GM11168 (cell line): ENCODE measurements at regions not wholly inside any gene's neighbourhood (a gene's known extent, or its start where the extent isn't known, plus 50 kb on each side); places are given as distances from the start of the nearest gene placed in this dataset.
"Not testable (repeated sequence)": the region's sequence is repeated elsewhere in the genome, so short reads cannot be mapped to it uniquely, and the experiment has no call there.

ENCODE experiments used
- in situ Hi-C: fragments of 300-500 bp; cut with MboI; formaldehyde crosslinking; loops from one replicate; pipeline ENCODE4 v1.12.0; 2022; ENCODE audit warnings: low sequenced_read_pairs; ENCODE audit not compliant: unreplicated experiment

- in situ Hi-C loops: no loop called here
These were observed 254.8 kb upstream of the CTBP2 start for GRCh38 chr10:125415006-125415633.

GRCh38 chr10:125411724-125412123 lies 251.4 kb upstream of the CTBP2 start:
- in situ Hi-C loops: no loop called here

GRCh38 chr10:125409756-125410155 lies 249.4 kb upstream of the CTBP2 start:
- in situ Hi-C loops: no loop called here

- in situ Hi-C loops: no loop called here
These were observed 247.2 kb upstream of the CTBP2 start for GRCh38 chr10:125407557-125407956.

- in situ Hi-C loops: no loop called here
These were observed 246.7 kb upstream of the CTBP2 start for GRCh38 chr10:125407000-125407502.

GRCh38 chr10:125404902-125405301 lies 244.5 kb upstream of the CTBP2 start:
- in situ Hi-C loops: not testable (repeated sequence)

- in situ Hi-C loops: no loop called here
These were observed 241.1 kb upstream of the CTBP2 start for GRCh38 chr10:125401462-125401861.

GRCh38 chr10:125399289-125399688 lies 238.9 kb upstream of the CTBP2 start:
- in situ Hi-C loops: no loop called here

- in situ Hi-C loops: no loop called here
These were observed 237.9 kb upstream of the CTBP2 start for GRCh38 chr10:125398270-125398669.

GRCh38 chr10:125397608-125398007 lies 237.2 kb upstream of the CTBP2 start:
- in situ Hi-C loops: no loop called here

GRCh38 chr10:125396676-125397075 lies 236.3 kb upstream of the CTBP2 start:
- in situ Hi-C loops: no loop called here

GRCh38 chr10:125392609-125393008 lies 232.2 kb upstream of the CTBP2 start:
- in situ Hi-C loops: no loop called here

- in situ Hi-C loops: no loop called here
These were observed 231.8 kb upstream of the CTBP2 start for GRCh38 chr10:125392154-125392553.

GRCh38 chr10:125389648-125390047 lies 229.3 kb upstream of the CTBP2 start:
- in situ Hi-C loops: no loop called here

- in situ Hi-C loops: no loop called here
These were observed 219.2 kb upstream of the CTBP2 start for GRCh38 chr10:125379592-125379991.

GRCh38 chr10:125377368-125377767 lies 217.0 kb upstream of the CTBP2 start:
- in situ Hi-C loops: no loop called here

- in situ Hi-C loops: no loop called here
These were observed 214.8 kb upstream of the CTBP2 start for GRCh38 chr10:125375210-125375609.

GRCh38 chr10:125373546-125373945 lies 213.2 kb upstream of the CTBP2 start:
- in situ Hi-C loops: no loop called here

GRCh38 chr10:125370578-125370977 lies 210.2 kb upstream of the CTBP2 start:
- in situ Hi-C loops: no loop called here

GRCh38 chr10:125369382-125370326 lies 209.3 kb upstream of the CTBP2 start:
- in situ Hi-C loops: no loop called here

GRCh38 chr10:125368146-125368545 lies 207.8 kb upstream of the CTBP2 start:
- in situ Hi-C loops: no loop called here
